ENCODE measurements at regions not wholly inside any gene's neighbourhood (a gene's known extent, or its start where the extent isn't known, plus 50 kb on each side); places are given as distances from the start of the nearest gene placed in this dataset.

DNA sequence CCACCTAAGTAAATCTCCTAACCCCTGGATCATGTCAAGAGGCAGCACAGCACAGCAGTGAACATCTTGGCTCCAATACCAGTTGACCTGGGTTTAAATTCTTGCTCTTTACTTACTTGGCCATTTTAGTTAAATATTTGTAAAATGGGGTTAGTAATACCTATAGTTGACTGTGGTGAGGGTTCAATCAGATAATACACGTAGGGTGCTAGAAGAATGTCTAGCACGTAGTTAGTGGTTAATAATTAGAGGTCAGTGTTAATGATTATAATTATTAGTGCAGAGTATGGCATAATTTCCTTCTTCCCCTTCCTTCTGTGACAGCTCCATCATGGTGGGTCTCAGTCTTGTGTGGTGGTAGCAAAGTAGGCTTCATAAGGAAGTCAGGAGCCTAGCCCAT, 520.8 kb downstream of the INSC start:
- no peak overlapping the region for H3K9ac ChIP-seq (ENCODE audit: low read length)
- H3K4me2 ChIP-seq (ENCODE audit: low read length), result no peak overlapping the region
- H3K79me2 ChIP-seq (ENCODE audit: low read length), result no peaks in the 10 kb centered on the region
- no peaks in the 10 kb centered on the region for H3K9me3 ChIP-seq (ENCODE audit: insufficient read depth, low read length)
- TF ChIP-seq EZH2phosphoT487 (IDR thresholded peaks at IDR 0.05; ENCODE audit: low read depth) (no peak), CTCF (IDR thresholded peaks at IDR 0.05; ENCODE audit: low read depth, low read length) (no peak)
- H3K27me3 ChIP-seq (ENCODE audit: low read depth, low read length), result peaks cover 9% of the 10 kb centered on the region; the same call in 1 of the 2 replicates
- H3K36me3 ChIP-seq (replicated peaks; ENCODE audit: low read depth, low read length), result no peaks in the 10 kb centered on the region
- no peaks in the 10 kb centered on the region for H4K20me1 ChIP-seq (ENCODE audit: insufficient read depth, low read length)
- H3K27ac ChIP-seq (ENCODE audit: low read length), result no peak overlapping the region
- H3K4me1 ChIP-seq (ENCODE audit: low read length), result no peaks in the 10 kb centered on the region
- H2AFZ ChIP-seq (ENCODE audit: low read depth, low read length), result no peak overlapping the region
- H3K4me3 ChIP-seq (ENCODE audit: low read length), result no peak overlapping the region

DNA sequence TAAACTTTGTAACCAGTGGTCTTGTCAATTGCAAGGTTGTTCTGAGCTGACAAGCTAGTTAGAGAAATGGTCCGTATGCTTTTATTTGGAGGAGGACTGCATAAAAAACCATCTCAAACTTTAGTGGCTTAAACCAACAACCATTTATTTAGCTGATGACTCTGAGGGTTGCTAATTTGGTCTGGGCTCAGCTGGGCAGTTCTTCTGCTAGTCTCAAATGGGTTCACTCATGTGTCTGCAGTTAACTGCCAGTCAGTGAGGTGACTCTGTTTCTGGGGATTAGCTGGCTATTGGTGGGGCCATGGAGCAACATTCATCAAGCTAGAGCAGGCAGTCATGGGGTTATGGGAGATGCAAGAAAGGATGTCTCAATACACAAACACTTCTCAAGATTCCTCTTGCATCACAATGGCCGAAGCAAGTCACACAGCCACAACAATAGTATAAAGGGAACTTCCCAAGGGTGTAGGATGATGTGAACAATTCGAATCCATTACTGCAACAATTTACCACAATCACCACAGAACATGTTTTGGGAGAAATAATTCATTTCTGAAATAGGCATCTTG, 521.9 kb downstream of the INSC start:
- Histone ChIP-seq H3K4me2 (ENCODE audit: low read length) (no peak overlapping the region), H3K36me3 (replicated peaks; ENCODE audit: low read depth, low read length) (no peaks in the 10 kb centered on the region), H3K4me1 (ENCODE audit: low read length) (0 out of 2 replicates have a peak, but pooled peaks cover 4% of the 10 kb centered on the region), H4K20me1 (ENCODE audit: insufficient read depth, low read length) (no peaks in the 10 kb centered on the region), H3K9me3 (ENCODE audit: insufficient read depth, low read length) (no peaks in the 10 kb centered on the region), H3K27ac (ENCODE audit: low read length) (no peak overlapping the region), H3K9ac (ENCODE audit: low read length) (no peak overlapping the region), H3K27me3 (ENCODE audit: low read depth, low read length) (peaks cover 9% of the 10 kb centered on the region; the same call in 1 of the 2 replicates), H3K4me3 (ENCODE audit: low read length) (no peak overlapping the region), H3K79me2 (ENCODE audit: low read length) (no peaks in the 10 kb centered on the region), H2AFZ (ENCODE audit: low read depth, low read length) (no peak overlapping the region)
- TF ChIP-seq CTCF (IDR thresholded peaks at IDR 0.05; ENCODE audit: low read depth, low read length) (no peak), EZH2phosphoT487 (IDR thresholded peaks at IDR 0.05; ENCODE audit: low read depth) (no peak)

DNA sequence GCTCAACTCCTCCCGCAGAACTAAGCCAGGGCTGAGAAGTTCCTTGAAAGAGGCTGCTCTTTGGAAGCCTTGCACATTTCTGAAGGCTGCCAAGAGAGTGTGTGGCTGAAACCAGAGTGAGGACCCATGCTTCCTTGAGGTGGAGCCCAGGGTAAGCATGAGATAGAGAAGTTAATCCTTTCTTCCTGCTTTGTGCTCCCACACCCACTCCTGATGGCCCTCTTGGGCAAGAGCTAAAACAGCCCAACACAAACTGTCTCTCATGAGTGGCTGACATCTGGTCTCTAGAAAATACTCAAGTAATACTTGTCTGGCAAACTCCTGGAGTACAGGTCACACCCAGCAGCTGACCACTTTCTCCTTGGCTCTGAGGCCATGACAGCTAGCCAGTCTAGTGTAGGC, 523.7 kb downstream of the INSC start:
- Histone ChIP-seq H3K27ac (ENCODE audit: low read length) (no peak overlapping the region), H3K36me3 (replicated peaks; ENCODE audit: low read depth, low read length) (no peaks in the 10 kb centered on the region), H3K9ac (ENCODE audit: low read length) (no peak overlapping the region), H3K4me3 (ENCODE audit: low read length) (no peak overlapping the region), H3K79me2 (ENCODE audit: low read length) (no peaks in the 10 kb centered on the region), H2AFZ (ENCODE audit: low read depth, low read length) (no peak overlapping the region), H3K4me1 (ENCODE audit: low read length) (0 out of 2 replicates have a peak, but pooled peaks cover 6% of the 10 kb centered on the region), H3K9me3 (ENCODE audit: insufficient read depth, low read length) (no peaks in the 10 kb centered on the region), H3K27me3 (ENCODE audit: low read depth, low read length) (0 out of 2 replicates have a peak, but pooled peaks cover 6% of the 10 kb centered on the region), H3K4me2 (ENCODE audit: low read length) (no peak overlapping the region), H4K20me1 (ENCODE audit: insufficient read depth, low read length) (no peaks in the 10 kb centered on the region)
- TF ChIP-seq CTCF (IDR thresholded peaks at IDR 0.05; ENCODE audit: low read depth, low read length), result no peak
- TF ChIP-seq EZH2phosphoT487 (IDR thresholded peaks at IDR 0.05; ENCODE audit: low read depth), result no peak

DNA sequence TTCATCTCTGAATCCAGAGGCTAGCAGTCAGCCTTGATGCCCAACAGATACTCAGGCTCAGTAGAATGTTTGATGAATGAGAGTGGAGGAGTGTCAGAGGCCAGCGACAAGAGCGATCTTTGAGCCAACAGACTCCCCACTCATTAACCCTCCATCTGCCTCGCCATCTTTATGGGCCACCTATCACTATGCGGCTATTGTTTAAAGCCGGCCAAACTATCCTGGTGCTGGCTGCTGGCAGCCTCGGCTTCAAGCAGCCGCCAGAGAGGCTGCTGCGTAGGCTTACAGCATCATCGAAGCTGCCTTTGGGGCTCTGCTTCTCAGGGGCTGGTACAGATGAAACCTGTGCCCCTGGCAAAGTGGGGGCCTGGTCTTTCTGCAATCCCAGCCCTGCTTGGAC, 525.6 kb downstream of the INSC start:
- Histone ChIP-seq H3K27ac (ENCODE audit: low read length) (no peak overlapping the region), H2AFZ (ENCODE audit: low read depth, low read length) (no peak overlapping the region), H3K4me2 (ENCODE audit: low read length) (no peak overlapping the region), H3K9me3 (ENCODE audit: insufficient read depth, low read length) (no peaks in the 10 kb centered on the region), H3K9ac (ENCODE audit: low read length) (no peak overlapping the region), H3K4me3 (ENCODE audit: low read length) (no peak overlapping the region), H3K36me3 (replicated peaks; ENCODE audit: low read depth, low read length) (no peaks in the 10 kb centered on the region), H3K79me2 (ENCODE audit: low read length) (no peaks in the 10 kb centered on the region), H3K4me1 (ENCODE audit: low read length) (0 out of 2 replicates have a peak, but pooled peaks cover 6% of the 10 kb centered on the region), H4K20me1 (ENCODE audit: insufficient read depth, low read length) (no peaks in the 10 kb centered on the region), H3K27me3 (ENCODE audit: low read depth, low read length) (0 out of 2 replicates have a peak, but pooled peaks cover 5% of the 10 kb centered on the region)
- TF ChIP-seq CTCF (IDR thresholded peaks at IDR 0.05; ENCODE audit: low read depth, low read length) (no peak), EZH2phosphoT487 (IDR thresholded peaks at IDR 0.05; ENCODE audit: low read depth) (no peak)
